KBM-7 (cell line): ENCODE measurements at regions not wholly inside any gene's neighbourhood (a gene's known extent, or its start where the extent isn't known, plus 50 kb on each side); places are given as distances from the start of the nearest gene placed in this dataset.
"Not testable (repeated sequence)": the region's sequence is repeated elsewhere in the genome, so short reads cannot be mapped to it uniquely, and the experiment has no call there.

Experiments
- DNase-seq: peaks from one replicate; pipeline ENCODE4 v3.0.0-alpha.2; 2015
- in situ Hi-C: fragments of 300-500 bp; cut with MboI; formaldehyde crosslinking; loops from 2 replicates; pipeline ENCODE4 v1.14.3; 2020; ENCODE audit warnings: low sequenced_read_pairs, low pct_unique_long_range_greater_than_20kb, mixed read lengths

GRCh38 chr2:582289-582688, 94.9 kb downstream of the TMEM18 start:
- in situ Hi-C loops, DNase-seq: not testable (repeated sequence)

GRCh38 chr2:579961-580360, 97.2 kb downstream of the TMEM18 start:
- in situ Hi-C loops: no loop called here

GRCh38 chr2:579351-579886, 97.8 kb downstream of the TMEM18 start:
- in situ Hi-C loops: no loop called here
- DNase-seq: no peak

More at GRCh38 chr2:579961-580360, 97.2 kb downstream of the TMEM18 start:
- no peak for DNase-seq

GRCh38 chr2:576292-576691, 100.9 kb downstream of the TMEM18 start:
- no peak for DNase-seq
- in situ Hi-C loops: no loop called here

GRCh38 chr2:575727-576236, 101.4 kb downstream of the TMEM18 start:
- in situ Hi-C loops: no loop called here
- no peak for DNase-seq

GRCh38 chr2:575030-575726, 102.0 kb downstream of the TMEM18 start:
- in situ Hi-C loops: no loop called here

GRCh38 chr2:573805-574392, 103.3 kb downstream of the TMEM18 start:
- in situ Hi-C loops: no loop called here
- DNase-seq: no peak

More at GRCh38 chr2:575030-575726, 102.0 kb downstream of the TMEM18 start:
- DNase-seq: no peak

- in situ Hi-C loops: no loop called here
These were observed 104.2 kb downstream of the TMEM18 start for GRCh38 chr2:573025-573424.

GRCh38 chr2:569681-570080, 107.5 kb downstream of the TMEM18 start:
- in situ Hi-C loops: no loop called here
- no peak for DNase-seq

More at GRCh38 chr2:573025-573424, 104.2 kb downstream of the TMEM18 start:
- no peak for DNase-seq

GRCh38 chr2:568639-569235, 108.5 kb downstream of the TMEM18 start:
- DNase-seq: no peak
- in situ Hi-C loops: no loop called here

- DNase-seq: no peak
- in situ Hi-C loops: no loop called here
These were observed 109.2 kb downstream of the TMEM18 start for GRCh38 chr2:567865-568638.

GRCh38 chr2:567496-567864, 109.7 kb downstream of the TMEM18 start:
- in situ Hi-C loops: no loop called here
- no peak for DNase-seq

- in situ Hi-C loops: no loop called here
- DNase-seq: no peak
These were observed 110.6 kb downstream of the TMEM18 start for GRCh38 chr2:566379-567313.

GRCh38 chr2:564471-565181, 112.6 kb downstream of the TMEM18 start:
- in situ Hi-C loops: no loop called here
- DNase-seq: no peak

- in situ Hi-C loops: no loop called here
These were observed 113.7 kb downstream of the TMEM18 start for GRCh38 chr2:563512-563911.

GRCh38 chr2:562391-563364, 114.5 kb downstream of the TMEM18 start:
- in situ Hi-C loops: no loop called here
- DNase-seq: no peak

More at GRCh38 chr2:563512-563911, 113.7 kb downstream of the TMEM18 start:
- DNase-seq: no peak

GRCh38 chr2:558879-559278, 118.3 kb downstream of the TMEM18 start:
- in situ Hi-C loops: no loop called here
- DNase-seq: no peak
